RWPE1 (cell line): ENCODE measurements at regions not wholly inside any gene's neighbourhood (a gene's known extent, or its start where the extent isn't known, plus 50 kb on each side); places are given as distances from the start of the nearest gene placed in this dataset.

ENCODE experiments used
- CTCF ChIA-PET: fragments of 350-600 bp; sonication (Branson Sonifier 250); formaldehyde crosslinking; extraction: SDS; loops from one replicate; lab custom pipeline; 2021; lab: Yijun Ruan, JAX
- POLR2A ChIA-PET: fragments of 400-600 bp; formaldehyde crosslinking; extraction: SDS; loops from one replicate; lab custom pipeline; 2020; ENCODE audit warnings: antibody characterized with exemption; ENCODE audit not compliant: low non-redundant PET; lab: Yijun Ruan, JAX
- DNase-seq: peaks from one replicate; pipeline ENCODE4 v3.0.0; 2012; ENCODE audit warnings: low spot score
- H3K27ac ChIP-seq: fragments of 450-650 bp; 2 replicates; pipeline ENCODE4 v1.5.1; 2017
- CTCF ChIP-seq: fragments of 450-650 bp; conservative IDR thresholded peaks from 2 replicates; pipeline ENCODE4 v1.5.1; 2017; ENCODE audit warnings: low read depth, mild to moderate bottlenecking

DNA sequence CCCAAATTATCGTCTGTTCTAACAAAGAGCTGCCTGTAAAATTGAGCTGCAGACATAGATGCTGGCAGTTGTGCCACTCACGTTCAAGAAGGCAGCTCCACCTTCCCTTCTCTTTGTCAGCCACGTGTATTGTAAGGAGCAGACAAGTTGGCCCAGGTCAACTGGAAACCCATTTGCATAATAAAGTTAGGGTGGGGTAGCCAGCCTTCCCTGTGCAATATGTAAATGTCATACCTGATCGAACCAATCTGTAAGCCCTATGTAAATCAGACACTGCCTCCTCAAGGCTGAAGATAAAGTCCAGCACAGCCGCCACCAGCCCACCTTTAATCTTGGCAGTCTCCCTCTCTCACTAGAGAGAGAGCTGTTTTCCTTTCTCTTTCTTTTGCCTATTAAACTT is 117.2 kb downstream of the TMEM144 start:
- no peak for DNase-seq
- CTCF ChIA-PET = no interaction called here
- POLR2A ChIA-PET = no interaction called here

GRCh38 chr4:158331863-158332262 is 121.6 kb downstream of the TMEM144 start:
- DNase-seq = no peak
- no peak for TF ChIP-seq CTCF
- POLR2A ChIA-PET = no interaction called here
- H3K27ac ChIP-seq = no peak overlapping the region
- CTCF ChIA-PET = interaction anchor here (0.5 to 0.7 kb wide), 2 partner anchors 63 to 341 kb away, joined by 3 to 4 read pairs; no protein-coding TSS in a partner anchor

More for the DNA sequence above, 117.2 kb downstream of the TMEM144 start:
- no peak overlapping the region for H3K27ac ChIP-seq
- no peak for TF ChIP-seq CTCF

DNA sequence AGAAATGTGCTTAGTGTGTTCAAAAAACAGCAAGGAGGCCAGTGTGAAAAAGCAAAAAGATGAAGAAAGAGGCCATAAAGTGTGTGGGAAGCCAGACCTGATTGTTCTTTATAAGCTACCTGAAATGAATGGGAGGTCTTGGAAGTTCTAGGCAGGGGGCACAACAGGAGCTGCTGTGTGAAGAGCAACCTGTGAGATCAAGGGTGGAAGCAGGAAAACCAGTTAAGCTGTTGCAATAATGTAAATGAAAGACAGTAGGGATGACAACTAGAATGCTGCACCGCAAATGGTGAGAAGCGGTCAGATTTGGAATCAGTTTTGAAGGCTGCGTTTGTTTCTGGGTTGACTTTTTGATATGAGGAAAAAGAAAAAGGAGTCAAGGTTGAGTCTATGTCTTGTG is 123.5 kb downstream of the TMEM144 start:
- TF ChIP-seq CTCF = no peak
- H3K27ac ChIP-seq = no peak overlapping the region
- ChIA-PET POLR2A (no interaction called here), CTCF (no interaction called here)
- DNase-seq = no peak

GRCh38 chr4:158341896-158342295 is 131.6 kb downstream of the TMEM144 start:
- H3K27ac ChIP-seq = no peak overlapping the region
- ChIA-PET POLR2A (no interaction called here), CTCF (no interaction called here)
- no peak for DNase-seq
- TF ChIP-seq CTCF = no peak

- no peak for TF ChIP-seq CTCF
- no peak overlapping the region for H3K27ac ChIP-seq
- POLR2A ChIA-PET = no interaction called here
- no peak for DNase-seq
- CTCF ChIA-PET = no interaction called here
Measured at GRCh38 chr4:158346576-158346975, 136.3 kb downstream of the TMEM144 start.

DNA sequence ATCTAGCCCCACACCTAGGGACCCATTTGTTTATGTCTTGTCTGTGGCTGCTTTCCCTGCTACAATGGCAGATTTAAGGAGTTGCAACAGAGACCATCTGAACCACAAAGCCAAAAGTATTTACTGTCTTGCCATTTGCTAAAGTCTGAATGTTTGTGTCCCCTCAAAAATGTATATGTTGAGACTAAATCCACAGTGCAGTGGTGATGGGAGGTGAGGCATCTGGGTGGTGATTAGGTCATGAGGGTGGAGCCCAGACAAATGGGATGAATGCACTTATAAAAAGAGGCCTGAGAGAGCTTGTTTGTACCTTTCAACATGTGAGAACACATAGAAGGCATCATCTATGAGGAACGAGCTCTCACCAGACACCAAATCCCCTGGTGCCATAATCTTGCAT is 137.3 kb downstream of the TMEM144 start:
- CTCF ChIA-PET = no interaction called here
- TF ChIP-seq CTCF = no peak
- no peak for DNase-seq
- POLR2A ChIA-PET = no interaction called here
- no peak overlapping the region for H3K27ac ChIP-seq
